ENCODE measurements at regions not wholly inside any gene's neighbourhood (a gene's known extent, or its start where the extent isn't known, plus 50 kb on each side); places are given as distances from the start of the nearest gene placed in this dataset.
"Not testable (repeated sequence)": the region's sequence is repeated elsewhere in the genome, so short reads cannot be mapped to it uniquely, and the experiment has no call there.

GRCh38 chr13:80516818-80517348 is 176.0 kb upstream of the SPRY2 start:
- no peak for DNase-seq (ENCODE audit: low spot score)
- intact Hi-C loops (cut with DNase I) = no loop called here

- intact Hi-C loops (cut with DNase I) = no loop called here
- no peak for DNase-seq (ENCODE audit: low spot score)
These were observed 174.4 kb upstream of the SPRY2 start for GRCh38 chr13:80515296-80515695.

- no peak for DNase-seq (ENCODE audit: low spot score)
- intact Hi-C loops (cut with DNase I) = no loop called here
These were observed 172.3 kb upstream of the SPRY2 start for GRCh38 chr13:80513196-80513595.

GRCh38 chr13:80510686-80511085 is 169.8 kb upstream of the SPRY2 start:
- no peak for DNase-seq (ENCODE audit: low spot score)
- intact Hi-C loops (cut with DNase I) = no loop called here

- DNase-seq (ENCODE audit: low spot score) = no peak
- intact Hi-C loops (cut with DNase I) = no loop called here
These were observed 168.3 kb upstream of the SPRY2 start for GRCh38 chr13:80509264-80509663.

- intact Hi-C loops (cut with DNase I) = no loop called here
- DNase-seq (ENCODE audit: low spot score) = no peak
These were observed 167.1 kb upstream of the SPRY2 start for GRCh38 chr13:80508031-80508430.

- intact Hi-C loops (cut with DNase I) = loop anchor here in 1 of 2 donors (5.0 kb wide), 1 partner anchor 112 kb away; no protein-coding TSS in a partner anchor
- DNase-seq (ENCODE audit: low spot score) = no peak
These were observed 163.5 kb upstream of the SPRY2 start for GRCh38 chr13:80504453-80504852.

- no peak for DNase-seq (ENCODE audit: low spot score)
- intact Hi-C loops (cut with DNase I) = loop anchor here in 1 of 2 donors (5.0 kb wide), 1 partner anchor 110 kb away; no protein-coding TSS in a partner anchor
These were observed 161.4 kb upstream of the SPRY2 start for GRCh38 chr13:80502359-80502758.

GRCh38 chr13:80501556-80501955 is 160.6 kb upstream of the SPRY2 start:
- intact Hi-C loops (cut with DNase I) = loop anchor here in 1 of 2 donors (5.0 kb wide), 1 partner anchor 109 kb away; no protein-coding TSS in a partner anchor
- DNase-seq (ENCODE audit: low spot score) = no peak

GRCh38 chr13:80499536-80500290 is 158.8 kb upstream of the SPRY2 start:
- intact Hi-C loops (cut with DNase I) = loop anchor here in 1 of 2 donors (5.0 kb wide), 1 partner anchor 107 kb away; no protein-coding TSS in a partner anchor

GRCh38 chr13:80498433-80498832 is 157.5 kb upstream of the SPRY2 start:
- intact Hi-C loops (cut with DNase I) = no loop called here
- DNase-seq (ENCODE audit: low spot score) = no peak

More at GRCh38 chr13:80499536-80500290, 158.8 kb upstream of the SPRY2 start:
- DNase-seq (ENCODE audit: low spot score) = no peak

- intact Hi-C loops (cut with DNase I) = no loop called here
- no peak for DNase-seq (ENCODE audit: low spot score)
These were observed 157.1 kb upstream of the SPRY2 start for GRCh38 chr13:80497978-80498377.

- intact Hi-C loops (cut with DNase I) = no loop called here
- no peak for DNase-seq (ENCODE audit: low spot score)
These were observed 156.5 kb upstream of the SPRY2 start for GRCh38 chr13:80497439-80497838.

- intact Hi-C loops (cut with DNase I) = no loop called here
- DNase-seq (ENCODE audit: low spot score) = no peak
These were observed 155.9 kb upstream of the SPRY2 start for GRCh38 chr13:80496721-80497397.

GRCh38 chr13:80490491-80490943 is 149.6 kb upstream of the SPRY2 start:
- DNase-seq (ENCODE audit: low spot score) = peak; percentile 76
- intact Hi-C loops (cut with DNase I) = not testable (repeated sequence)

- intact Hi-C loops (cut with DNase I) = no loop called here
- no peak for DNase-seq (ENCODE audit: low spot score)
These were observed 145.5 kb upstream of the SPRY2 start for GRCh38 chr13:80486402-80486801.

GRCh38 chr13:80483157-80483556 is 142.2 kb upstream of the SPRY2 start:
- DNase-seq (ENCODE audit: low spot score) = no peak
- intact Hi-C loops (cut with DNase I) = no loop called here

GRCh38 chr13:80481588-80481987 is 140.7 kb upstream of the SPRY2 start:
- DNase-seq (ENCODE audit: low spot score) = no peak
- intact Hi-C loops (cut with DNase I) = no loop called here

- DNase-seq (ENCODE audit: low spot score) = no peak
- intact Hi-C loops (cut with DNase I) = no loop called here
These were observed 136.9 kb upstream of the SPRY2 start for GRCh38 chr13:80477661-80478443.

GRCh38 chr13:80476953-80477352 is 136.0 kb upstream of the SPRY2 start:
- no peak for DNase-seq (ENCODE audit: low spot score)
- intact Hi-C loops (cut with DNase I) = no loop called here
